Trophoblast cell (in vitro differentiated cells and primary cell): ENCODE measurements at regions not wholly inside any gene's neighbourhood (a gene's known extent, or its start where the extent isn't known, plus 50 kb on each side); places are given as distances from the start of the nearest gene placed in this dataset.

Experiments
- DNase-seq, 2 donors: peaks; one replicate each; pipeline ENCODE4 v3.0.0-alpha.2; 2016
- H2AFZ ChIP-seq: 2 replicates; pipeline ENCODE4 v1.6.1; 2013; ENCODE audit warnings: low read length, moderate library complexity, mild to moderate bottlenecking; ENCODE audit not compliant: insufficient read depth, poor library complexity
- H2AK5ac ChIP-seq: 2 replicates; pipeline ENCODE4 v1.6.1; 2013; ENCODE audit warnings: mild to moderate bottlenecking, low read length
- H2BK120ac ChIP-seq: 2 replicates; pipeline ENCODE4 v1.6.1; 2013; ENCODE audit warnings: low read length, mild to moderate bottlenecking, moderate library complexity; ENCODE audit not compliant: insufficient read depth, poor library complexity
- H2BK12ac ChIP-seq: 2 replicates; pipeline ENCODE4 v1.6.1; 2013; ENCODE audit warnings: mild to moderate bottlenecking, low read length, moderate library complexity
- H2BK5ac ChIP-seq: 2 replicates; pipeline ENCODE4 v1.6.1; 2013; ENCODE audit warnings: low read length, low read depth, moderate library complexity, mild to moderate bottlenecking; ENCODE audit not compliant: poor library complexity
- H3K14ac ChIP-seq: 2 replicates; pipeline ENCODE4 v1.6.1; 2013; ENCODE audit warnings: mild to moderate bottlenecking, low read length
- H3K18ac ChIP-seq: 2 replicates; pipeline ENCODE4 v1.6.1; 2013; ENCODE audit warnings: mild to moderate bottlenecking, low read length
- H3K23ac ChIP-seq: 2 replicates; pipeline ENCODE4 v1.6.1; 2013; ENCODE audit warnings: low read length
- H3K27ac ChIP-seq: 2 replicates; pipeline ENCODE4 v1.5.1; 2013; ENCODE audit warnings: low read depth, mild to moderate bottlenecking, inconsistent platforms, low read length, moderate library complexity
- H3K27me3 ChIP-seq: 2 replicates; pipeline ENCODE4 v1.6.1; 2013; ENCODE audit warnings: inconsistent platforms, mild to moderate bottlenecking, low read length, moderate library complexity; ENCODE audit not compliant: insufficient read depth
- H3K36me3 ChIP-seq, 2 experiments: 1 replicate in 1 of 2; 2 replicates in 1 of 2; pipeline ENCODE4 v1.6.1; 2013; ENCODE audit warnings: low read length in 2 of 2, mild to moderate bottlenecking in 2 of 2, moderate library complexity in 1 of 2; ENCODE audit not compliant: insufficient read depth in 2 of 2, control insufficient read depth in 1 of 2
- H3K4ac ChIP-seq: 2 replicates; pipeline ENCODE4 v1.6.1; 2013; ENCODE audit warnings: low read depth, mild to moderate bottlenecking, low read length, moderate library complexity
- H3K4me1 ChIP-seq, 2 experiments: 1 replicate in 1 of 2; 2 replicates in 1 of 2; pipeline ENCODE4 v1.6.1; 2013; ENCODE audit warnings: low read length in 2 of 2, mild to moderate bottlenecking in 2 of 2, moderate library complexity in 1 of 2; ENCODE audit not compliant: insufficient read depth in 2 of 2, control insufficient read depth in 1 of 2
- H3K4me2 ChIP-seq: 2 replicates; pipeline ENCODE4 v1.6.1; 2013; ENCODE audit warnings: inconsistent platforms, mild to moderate bottlenecking, low read length, moderate library complexity
- H3K4me3 ChIP-seq: 2 replicates; pipeline ENCODE4 v1.5.1; 2013; ENCODE audit warnings: mild to moderate bottlenecking, low read depth, low read length, inconsistent platforms
- H3K79me1 ChIP-seq: one replicate; pipeline ENCODE4 v1.6.1; 2013; ENCODE audit warnings: low read length
- H3K79me2 ChIP-seq: 2 replicates; pipeline ENCODE4 v1.6.1; 2013; ENCODE audit warnings: low read length, mild to moderate bottlenecking; ENCODE audit not compliant: control insufficient read depth, insufficient read depth, poor library complexity
- H3K9ac ChIP-seq: 2 replicates; pipeline ENCODE4 v1.6.1; 2013; ENCODE audit warnings: mild to moderate bottlenecking, low read length
- H3K9me3 ChIP-seq: 2 replicates; pipeline ENCODE4 v1.6.1; 2013; ENCODE audit warnings: low read depth, mild to moderate bottlenecking, control low read depth, inconsistent platforms, low read length; ENCODE audit not compliant: insufficient read depth
- H4K12ac ChIP-seq: 2 replicates; pipeline ENCODE4 v1.6.1; 2013; ENCODE audit warnings: low read depth, mild to moderate bottlenecking, low read length, moderate library complexity
- H4K8ac ChIP-seq: 2 replicates; pipeline ENCODE4 v1.6.1; 2013; ENCODE audit warnings: low read depth, mild to moderate bottlenecking, low read length, moderate library complexity
- H4K91ac ChIP-seq: one replicate; pipeline ENCODE4 v1.6.1; 2013; ENCODE audit warnings: low read depth, mild to moderate bottlenecking, low read length, moderate library complexity
- WGBS: extraction: QIAGEN DNeasy Blood & Tissue Kit; methylation state at CpG from one replicate; pipeline ENCODE4 v1.1.7; 2013; ENCODE audit warnings: missing lambda C conversion rate; ENCODE audit not compliant: insufficient read length, insufficient coverage; ENCODE audit errors: extremely low coverage; 5-methylcytosine and 5-hydroxymethylcytosine counted together

DNA sequence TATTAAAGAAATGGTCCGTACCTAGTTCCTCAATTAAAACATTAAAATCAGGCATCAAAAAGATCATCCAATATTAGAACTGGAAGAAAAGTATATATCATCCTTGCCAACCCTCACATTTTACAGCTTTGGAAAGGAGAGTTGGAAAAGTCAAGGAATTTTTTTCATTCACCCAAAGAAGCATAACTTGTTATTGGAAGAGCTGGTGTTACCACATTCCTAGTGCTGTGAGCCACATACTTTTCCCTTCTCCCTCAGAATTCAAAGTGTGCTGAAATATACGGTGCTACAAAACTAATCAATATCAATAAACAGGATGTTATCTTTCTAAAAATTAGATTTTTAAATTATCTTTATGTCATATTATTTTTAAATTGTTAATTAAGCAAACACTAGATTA lies 202.1 kb upstream of the FAT3 start:
- Histone ChIP-seq H3K36me3 (no peaks in the 10 kb centered on the region), H3K14ac (no peak overlapping the region), H3K9me3 (no peaks in the 10 kb centered on the region), H4K91ac (no peak overlapping the region), H2BK12ac (no peak overlapping the region), H2BK5ac (no peak overlapping the region), H3K4ac (no peak overlapping the region), H3K18ac (no peak overlapping the region), H3K4me1 (no peaks in the 10 kb centered on the region), H2AK5ac (no peak overlapping the region), H3K27me3 (no peaks in the 10 kb centered on the region), H3K4me3 (no peak overlapping the region), H4K8ac (no peak overlapping the region), H3K79me2 (no peaks in the 10 kb centered on the region), H3K23ac (no peak overlapping the region), H3K79me1 (no peaks in the 10 kb centered on the region), H4K12ac (no peak overlapping the region), H3K27ac (no peak overlapping the region), H3K4me2 (no peak overlapping the region), H2AFZ (no peak overlapping the region), H2BK120ac (no peak overlapping the region), H3K9ac (no peak overlapping the region)
- WGBS: no CpG with 5 or more reads among the region's 2 CpGs
- DNase-seq: no peak

DNA sequence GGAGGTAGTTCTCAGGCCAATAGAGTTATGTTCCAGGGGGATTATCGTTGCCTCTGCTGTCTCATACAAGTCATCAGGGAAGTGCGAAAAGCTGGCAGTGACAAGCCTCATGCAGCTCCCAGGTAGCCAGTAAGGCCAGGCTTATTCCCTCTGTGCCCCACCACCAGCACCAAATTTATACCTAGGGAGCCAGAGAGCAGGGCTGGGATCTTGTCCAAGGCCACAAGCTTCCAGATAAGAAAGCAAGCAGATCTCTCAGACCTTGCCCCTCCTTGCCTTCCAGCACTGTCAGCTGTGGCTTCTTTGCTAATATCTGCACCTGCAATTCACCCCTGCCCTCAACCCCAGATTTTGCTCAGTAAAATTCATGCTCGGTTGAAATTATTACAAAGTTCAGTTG lies 206.3 kb upstream of the FAT3 start:
- H3K4me1 ChIP-seq: no peaks in the 10 kb centered on the region
- no CpG with 5 or more reads among the region's 3 CpGs for WGBS
- H4K8ac ChIP-seq: no peak overlapping the region
- no peak overlapping the region for H2BK12ac ChIP-seq
- no peak overlapping the region for H2BK5ac ChIP-seq
- H2BK120ac ChIP-seq: no peak overlapping the region
- DNase-seq: no peak
- no peak overlapping the region for H3K27ac ChIP-seq
- H3K79me2 ChIP-seq: no peaks in the 10 kb centered on the region
- no peak overlapping the region for H4K12ac ChIP-seq
- H3K14ac ChIP-seq: no peak overlapping the region
- H3K27me3 ChIP-seq: no peaks in the 10 kb centered on the region
- peaks cover 6% of the 10 kb centered on the region for H3K9me3 ChIP-seq
- no peak overlapping the region for H3K9ac ChIP-seq
- no peak overlapping the region for H3K4me2 ChIP-seq
- H2AK5ac ChIP-seq: no peak overlapping the region
- H3K36me3 ChIP-seq: no peaks in the 10 kb centered on the region
- H3K18ac ChIP-seq: no peak overlapping the region
- H2AFZ ChIP-seq: no peak overlapping the region
- no peak overlapping the region for H3K23ac ChIP-seq
- H3K79me1 ChIP-seq: no peaks in the 10 kb centered on the region
- H3K4me3 ChIP-seq: no peak overlapping the region
- H3K4ac ChIP-seq: no peak overlapping the region
- H4K91ac ChIP-seq: no peak overlapping the region

DNA sequence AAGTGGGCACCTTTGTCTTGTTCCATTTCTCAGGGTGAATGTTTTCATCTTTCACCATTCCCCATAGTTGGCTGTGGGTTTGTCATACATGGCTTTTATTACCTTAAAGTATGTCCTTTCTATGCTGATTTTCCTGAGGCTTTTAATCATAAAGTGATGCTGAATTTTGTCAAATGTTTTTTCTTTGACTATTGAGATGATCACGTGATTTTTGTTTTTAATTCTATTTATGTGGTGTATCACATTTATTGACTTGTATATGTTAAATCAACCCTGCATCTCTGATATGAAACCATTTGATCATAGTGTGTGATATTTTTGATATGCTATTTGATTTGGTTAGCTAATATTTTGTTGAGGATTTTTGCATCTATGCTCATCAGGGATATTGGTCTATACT lies 216.4 kb upstream of the FAT3 start:
- Histone ChIP-seq H3K4ac (no peak overlapping the region), H3K14ac (no peak overlapping the region), H3K4me2 (no peak overlapping the region), H3K23ac (no peak overlapping the region), H3K79me1 (no peaks in the 10 kb centered on the region), H2BK120ac (no peak overlapping the region), H2BK12ac (no peak overlapping the region), H4K8ac (no peak overlapping the region), H2BK5ac (no peak overlapping the region), H3K4me3 (no peak overlapping the region), H3K27me3 (no peaks in the 10 kb centered on the region), H2AK5ac (no peak overlapping the region), H4K91ac (no peak overlapping the region), H3K36me3 (no peaks in the 10 kb centered on the region), H4K12ac (no peak overlapping the region), H3K18ac (no peak overlapping the region), H3K79me2 (no peaks in the 10 kb centered on the region), H3K27ac (no peak overlapping the region), H3K9ac (no peak overlapping the region), H3K4me1 (no peaks in the 10 kb centered on the region), H3K9me3 (no peaks in the 10 kb centered on the region), H2AFZ (no peak overlapping the region)
- DNase-seq: no peak
- no CpG with 5 or more reads among the region's 1 CpG for WGBS

- no peak for DNase-seq
- Histone ChIP-seq H3K18ac (no peak overlapping the region), H4K8ac (no peak overlapping the region), H3K4me2 (no peak overlapping the region), H3K36me3 (no peaks in the 10 kb centered on the region), H3K23ac (no peak overlapping the region), H3K9ac (no peak overlapping the region), H4K91ac (no peak overlapping the region), H3K4me3 (no peak overlapping the region), H2AFZ (no peak overlapping the region), H2BK120ac (no peak overlapping the region), H3K79me2 (no peaks in the 10 kb centered on the region), H3K79me1 (no peaks in the 10 kb centered on the region), H3K14ac (no peak overlapping the region), H2BK5ac (no peak overlapping the region), H3K27ac (no peak overlapping the region), H3K27me3 (no peaks in the 10 kb centered on the region), H4K12ac (no peak overlapping the region), H2BK12ac (no peak overlapping the region), H3K4ac (no peak overlapping the region), H3K9me3 (no peaks in the 10 kb centered on the region), H3K4me1 (no peaks in the 10 kb centered on the region), H2AK5ac (no peak overlapping the region)
Measured at GRCh38 chr11:92002568-92002967, 222.1 kb upstream of the FAT3 start.

DNA sequence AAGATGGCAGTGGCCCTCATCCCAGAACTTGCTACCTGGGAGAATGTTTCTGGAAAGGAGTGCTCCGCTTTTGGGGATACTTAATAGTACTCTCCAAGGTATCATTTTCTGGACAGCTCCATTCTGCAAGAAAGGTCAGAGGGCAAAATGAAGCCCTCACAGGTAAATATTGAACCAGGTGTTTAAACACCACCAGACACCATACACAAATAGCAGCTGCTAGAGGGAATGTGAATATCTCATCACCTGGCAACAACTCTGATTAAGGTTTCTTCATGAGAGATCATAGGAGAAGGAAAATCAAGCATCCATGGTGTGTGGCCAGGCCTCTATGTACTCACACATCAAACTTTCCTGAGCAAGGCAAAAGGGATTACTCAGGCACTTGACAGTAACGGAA lies 226.1 kb upstream of the FAT3 start:
- Histone ChIP-seq H4K12ac (no peak overlapping the region), H2BK120ac (no peak overlapping the region), H4K8ac (no peak overlapping the region), H3K4ac (no peak overlapping the region), H4K91ac (no peak overlapping the region), H3K18ac (no peak overlapping the region), H3K36me3 (no peaks in the 10 kb centered on the region), H3K27me3 (no peaks in the 10 kb centered on the region), H3K4me2 (no peak overlapping the region), H3K4me1 (no peaks in the 10 kb centered on the region), H3K4me3 (no peak overlapping the region), H3K9ac (no peak overlapping the region), H3K79me2 (no peaks in the 10 kb centered on the region), H3K79me1 (no peaks in the 10 kb centered on the region), H3K14ac (no peak overlapping the region), H2AFZ (no peak overlapping the region), H2BK12ac (no peak overlapping the region), H3K9me3 (no peaks in the 10 kb centered on the region), H2BK5ac (no peak overlapping the region), H2AK5ac (no peak overlapping the region), H3K23ac (no peak overlapping the region), H3K27ac (no peak overlapping the region)
- DNase-seq: no peak
- no CpG with 5 or more reads among the region's 2 CpGs for WGBS
